ENCODE measurements at regions not wholly inside any gene's neighbourhood (a gene's known extent, or its start where the extent isn't known, plus 50 kb on each side); places are given as distances from the start of the nearest gene placed in this dataset.

- 70 to 78% (median 72%) methylated on average over 2 of the region's 2 CpGs for WGBS, 3 donors
- Histone ChIP-seq H3K36me3 (no peaks in the 10 kb centered on the region), H3K4me1 (ENCODE audit: insufficient read depth) (peaks cover 5% of the 10 kb centered on the region), H3K27ac (no peak overlapping the region), H3K27me3 (no peaks in the 10 kb centered on the region), H3K4me3 (no peak overlapping the region), H3K9me3 (no peaks in the 10 kb centered on the region)
- TF ChIP-seq POLR2A (IDR thresholded peaks at IDR 0.05): no peak
- DNase-seq: no peak
- intact Hi-C loops (cut with DNase I): no loop called here
Measured at GRCh38 chr1:58921751-58922150, 137.9 kb upstream of the JUN start.

GRCh38 chr1:58922302-58923089 lies 138.6 kb upstream of the JUN start:
- intact Hi-C loops (cut with DNase I): no loop called here

GRCh38 chr1:58923090-58923470 lies 139.2 kb upstream of the JUN start:
- no peak for TF ChIP-seq EP300 (IDR thresholded peaks at IDR 0.05)
- no peak for TF ChIP-seq POLR2A (IDR thresholded peaks at IDR 0.05)
- TF ChIP-seq CTCF (IDR thresholded peaks at IDR 0.05): no peak
- Histone ChIP-seq H3K4me3 (no peak overlapping the region), H3K36me3 (no peaks in the 10 kb centered on the region), H3K27ac (no peak overlapping the region), H3K4me1 (ENCODE audit: insufficient read depth) (peaks cover 5% of the 10 kb centered on the region), H3K9me3 (no peaks in the 10 kb centered on the region), H3K27me3 (no peaks in the 10 kb centered on the region)
- intact Hi-C loops (cut with DNase I): no loop called here
- DNase-seq: no peak
- WGBS, 3 donors: 91 to 97% (median 95%) methylated on average over 3 of the region's 3 CpGs

More at GRCh38 chr1:58922302-58923089, 138.6 kb upstream of the JUN start:
- H3K27me3 ChIP-seq: no peaks in the 10 kb centered on the region
- no peak overlapping the region for H3K4me3 ChIP-seq
- H3K27ac ChIP-seq: no peak overlapping the region
- peak; percentile 68 to 90 (median 71) for DNase-seq
- peaks cover 5% of the 10 kb centered on the region for H3K4me1 ChIP-seq (ENCODE audit: insufficient read depth)
- TF ChIP-seq EP300 (IDR thresholded peaks at IDR 0.05) (no peak), POLR2A (IDR thresholded peaks at IDR 0.05) (no peak), CTCF (IDR thresholded peaks at IDR 0.05) (no peak)
- no peaks in the 10 kb centered on the region for H3K9me3 ChIP-seq
- WGBS, 3 donors: 21 to 30% (median 28%) methylated on average over 13 of the region's 13 CpGs
- no peaks in the 10 kb centered on the region for H3K36me3 ChIP-seq

- Histone ChIP-seq H3K27me3 (no peaks in the 10 kb centered on the region), H3K4me1 (ENCODE audit: insufficient read depth) (peaks cover 5% of the 10 kb centered on the region), H3K36me3 (no peaks in the 10 kb centered on the region), H3K27ac (no peak overlapping the region), H3K9me3 (no peaks in the 10 kb centered on the region), H3K4me3 (no peak overlapping the region)
- TF ChIP-seq EP300 (IDR thresholded peaks at IDR 0.05): no peak
- TF ChIP-seq CTCF (IDR thresholded peaks at IDR 0.05): no peak
- no peak for TF ChIP-seq POLR2A (IDR thresholded peaks at IDR 0.05)
- DNase-seq: no peak
- intact Hi-C loops (cut with DNase I): no loop called here
Measured at GRCh38 chr1:58924016-58924565, 140.2 kb upstream of the JUN start.

- TF ChIP-seq CTCF (IDR thresholded peaks at IDR 0.05): no peak
- TF ChIP-seq POLR2A (IDR thresholded peaks at IDR 0.05): no peak
- no peak for TF ChIP-seq EP300 (IDR thresholded peaks at IDR 0.05)
- H3K27ac ChIP-seq: no peak overlapping the region
- no peak overlapping the region for H3K4me3 ChIP-seq
- peaks cover 5% of the 10 kb centered on the region for H3K4me1 ChIP-seq (ENCODE audit: insufficient read depth)
- no peak for DNase-seq
- intact Hi-C loops (cut with DNase I): no loop called here
- no peaks in the 10 kb centered on the region for H3K36me3 ChIP-seq
- no peaks in the 10 kb centered on the region for H3K9me3 ChIP-seq
- H3K27me3 ChIP-seq: no peaks in the 10 kb centered on the region
- WGBS, 3 donors: 87 to 91% (median 90%) methylated on average over 4 of the region's 4 CpGs
Measured at GRCh38 chr1:58924821-58925220, 141.0 kb upstream of the JUN start.

Data from ovary (tissue), 7 donors.